BLaER1 (cell line): ENCODE measurements at regions not wholly inside any gene's neighbourhood (a gene's known extent, or its start where the extent isn't known, plus 50 kb on each side); places are given as distances from the start of the nearest gene placed in this dataset.
A peak's percentile ranks its signal among the peaks of the same experiment; 100 is the strongest.

ENCODE experiments used
- H3K27ac ChIP-seq: shearing (Covaris generic); formaldehyde crosslinking; 2 replicates; pipeline ENCODE4 v1.8.1; 2022
- H3K27me3 ChIP-seq: shearing (Covaris generic); formaldehyde crosslinking; 2 replicates; pipeline ENCODE4 v1.8.1; 2022
- H3K36me3 ChIP-seq: shearing (Covaris generic); formaldehyde crosslinking; 2 replicates; pipeline ENCODE4 v1.8.1; 2022
- H3K4me1 ChIP-seq: shearing (Covaris generic); formaldehyde crosslinking; 2 replicates; pipeline ENCODE4 v1.8.1; 2022
- H3K4me2 ChIP-seq: shearing (Covaris generic); formaldehyde crosslinking; 2 replicates; pipeline ENCODE4 v1.8.1; 2022
- H3K4me3 ChIP-seq: shearing (Covaris generic); formaldehyde crosslinking; 2 replicates; pipeline ENCODE4 v1.8.1; 2022
- H3K9ac ChIP-seq: shearing (Covaris generic); formaldehyde crosslinking; 2 replicates; pipeline ENCODE4 v1.8.1; 2022
- H3K9me3 ChIP-seq: shearing (Covaris generic); formaldehyde crosslinking; 2 replicates; pipeline ENCODE4 v1.8.1; 2022
- H4K20me1 ChIP-seq: shearing (Covaris generic); formaldehyde crosslinking; 2 replicates; pipeline ENCODE4 v1.8.1; 2022
- Cebpa-rat ChIP-seq: shearing (Covaris generic); IDR thresholded peaks from 2 replicates; pipeline ENCODE4 v1.8.1; 2022

- Histone ChIP-seq H3K27me3 (no peaks in the 10 kb centered on the region), H3K9me3 (peaks cover 36% of the 10 kb centered on the region), H3K4me3 (no peak overlapping the region), H4K20me1 (no peaks in the 10 kb centered on the region), H3K4me1 (peaks cover 38% of the 10 kb centered on the region), H3K9ac (no peak overlapping the region), H3K27ac (no peak overlapping the region), H3K36me3 (no peaks in the 10 kb centered on the region), H3K4me2 (no peak overlapping the region)
- no peak for TF ChIP-seq Cebpa-rat
Measured at GRCh38 chr12:92492995-92493394, 209.8 kb upstream of the PLEKHG7 start.

GRCh38 chr12:92492291-92492690, 210.5 kb upstream of the PLEKHG7 start:
- Histone ChIP-seq H3K4me3 (no peak overlapping the region), H3K36me3 (no peaks in the 10 kb centered on the region), H3K9me3 (peaks cover 36% of the 10 kb centered on the region), H4K20me1 (no peaks in the 10 kb centered on the region), H3K27ac (no peak overlapping the region), H3K4me2 (no peak overlapping the region), H3K4me1 (peaks cover 31% of the 10 kb centered on the region), H3K9ac (no peak overlapping the region), H3K27me3 (no peaks in the 10 kb centered on the region)
- no peak for TF ChIP-seq Cebpa-rat

GRCh38 chr12:92489781-92490180, 213.0 kb upstream of the PLEKHG7 start:
- no peaks in the 10 kb centered on the region for H3K36me3 ChIP-seq
- no peak overlapping the region for H3K9ac ChIP-seq
- H3K4me2 ChIP-seq, result no peak overlapping the region
- peaks cover 19% of the 10 kb centered on the region for H3K4me1 ChIP-seq
- no peak overlapping the region for H3K4me3 ChIP-seq
- H3K27ac ChIP-seq, result no peak overlapping the region
- H4K20me1 ChIP-seq, result no peaks in the 10 kb centered on the region
- H3K9me3 ChIP-seq, result peaks cover 36% of the 10 kb centered on the region
- no peak for TF ChIP-seq Cebpa-rat
- H3K27me3 ChIP-seq, result no peaks in the 10 kb centered on the region

GRCh38 chr12:92488735-92489134, 214.1 kb upstream of the PLEKHG7 start:
- Histone ChIP-seq H3K36me3 (no peaks in the 10 kb centered on the region), H3K9ac (no peak overlapping the region), H3K27me3 (no peaks in the 10 kb centered on the region), H3K4me2 (0 out of 2 replicates have a peak overlapping the region, but pooled peaks have one; percentile 4), H3K9me3 (peaks cover 33% of the 10 kb centered on the region), H3K4me1 (peaks cover 18% of the 10 kb centered on the region), H3K27ac (no peak overlapping the region), H3K4me3 (no peak overlapping the region), H4K20me1 (no peaks in the 10 kb centered on the region)
- no peak for TF ChIP-seq Cebpa-rat

- Histone ChIP-seq H3K27ac (no peak overlapping the region), H3K4me2 (no peak overlapping the region), H3K27me3 (no peaks in the 10 kb centered on the region)
Measured at GRCh38 chr12:92487138-92487485, 215.7 kb upstream of the PLEKHG7 start.

GRCh38 chr12:92486443-92487137, 216.2 kb upstream of the PLEKHG7 start:
- no peaks in the 10 kb centered on the region for H4K20me1 ChIP-seq
- H3K9ac ChIP-seq, result no peak overlapping the region
- no peak overlapping the region for H3K4me3 ChIP-seq
- peaks cover 15% of the 10 kb centered on the region for H3K9me3 ChIP-seq
- no peaks in the 10 kb centered on the region for H3K36me3 ChIP-seq
- H3K27me3 ChIP-seq, result no peaks in the 10 kb centered on the region
- peaks cover 18% of the 10 kb centered on the region for H3K4me1 ChIP-seq
- no peak overlapping the region for H3K4me2 ChIP-seq
- no peak for TF ChIP-seq Cebpa-rat
- no peak overlapping the region for H3K27ac ChIP-seq

More at GRCh38 chr12:92487138-92487485, 215.7 kb upstream of the PLEKHG7 start:
- no peak overlapping the region for H3K4me3 ChIP-seq
- H3K4me1 ChIP-seq, result peaks cover 18% of the 10 kb centered on the region
- no peaks in the 10 kb centered on the region for H4K20me1 ChIP-seq
- no peak overlapping the region for H3K9ac ChIP-seq
- H3K9me3 ChIP-seq, result peaks cover 20% of the 10 kb centered on the region
- no peak for TF ChIP-seq Cebpa-rat
- no peaks in the 10 kb centered on the region for H3K36me3 ChIP-seq

GRCh38 chr12:92485351-92486348, 217.1 kb upstream of the PLEKHG7 start:
- Histone ChIP-seq H3K4me1 (peaks cover 18% of the 10 kb centered on the region), H3K4me3 (no peak overlapping the region), H3K9ac (no peak overlapping the region), H3K9me3 (peaks cover 9% of the 10 kb centered on the region; the same call in 1 of the 2 replicates), H3K27me3 (no peaks in the 10 kb centered on the region), H4K20me1 (no peaks in the 10 kb centered on the region), H3K27ac (no peak overlapping the region), H3K4me2 (no peak overlapping the region), H3K36me3 (no peaks in the 10 kb centered on the region)
- TF ChIP-seq Cebpa-rat, result no peak

GRCh38 chr12:92482599-92482998, 220.2 kb upstream of the PLEKHG7 start:
- Histone ChIP-seq H3K36me3 (no peaks in the 10 kb centered on the region), H3K27me3 (no peaks in the 10 kb centered on the region), H3K4me3 (no peak overlapping the region), H3K9ac (no peak overlapping the region), H3K9me3 (no peaks in the 10 kb centered on the region), H3K4me1 (peaks cover 20% of the 10 kb centered on the region), H3K4me2 (no peak overlapping the region), H4K20me1 (no peaks in the 10 kb centered on the region), H3K27ac (no peak overlapping the region)
- no peak for TF ChIP-seq Cebpa-rat

GRCh38 chr12:92481066-92481465, 221.7 kb upstream of the PLEKHG7 start:
- H3K4me1 ChIP-seq, result peaks cover 20% of the 10 kb centered on the region
- H3K4me3 ChIP-seq, result no peak overlapping the region
- no peak overlapping the region for H3K4me2 ChIP-seq
- no peak overlapping the region for H3K27ac ChIP-seq
- H3K27me3 ChIP-seq, result no peaks in the 10 kb centered on the region
- H3K9ac ChIP-seq, result no peak overlapping the region
- no peak for TF ChIP-seq Cebpa-rat
- H4K20me1 ChIP-seq, result no peaks in the 10 kb centered on the region
- no peaks in the 10 kb centered on the region; the same call in 1 of the 2 replicates for H3K9me3 ChIP-seq
- H3K36me3 ChIP-seq, result no peaks in the 10 kb centered on the region

GRCh38 chr12:92478692-92479091, 224.1 kb upstream of the PLEKHG7 start:
- H3K27ac ChIP-seq, result no peak overlapping the region
- no peak for TF ChIP-seq Cebpa-rat
- H3K9me3 ChIP-seq, result no peaks in the 10 kb centered on the region; the same call in 1 of the 2 replicates
- no peaks in the 10 kb centered on the region for H3K36me3 ChIP-seq
- no peak overlapping the region for H3K4me3 ChIP-seq
- peak overlapping the region; percentile 35 for H3K4me2 ChIP-seq
- no peak overlapping the region for H3K9ac ChIP-seq
- H4K20me1 ChIP-seq, result no peaks in the 10 kb centered on the region
- H3K4me1 ChIP-seq, result peaks cover 9% of the 10 kb centered on the region
- H3K27me3 ChIP-seq, result no peaks in the 10 kb centered on the region
